ENCODE measurements at regions not wholly inside any gene's neighbourhood (a gene's known extent, or its start where the extent isn't known, plus 50 kb on each side); places are given as distances from the start of the nearest gene placed in this dataset.

DNA sequence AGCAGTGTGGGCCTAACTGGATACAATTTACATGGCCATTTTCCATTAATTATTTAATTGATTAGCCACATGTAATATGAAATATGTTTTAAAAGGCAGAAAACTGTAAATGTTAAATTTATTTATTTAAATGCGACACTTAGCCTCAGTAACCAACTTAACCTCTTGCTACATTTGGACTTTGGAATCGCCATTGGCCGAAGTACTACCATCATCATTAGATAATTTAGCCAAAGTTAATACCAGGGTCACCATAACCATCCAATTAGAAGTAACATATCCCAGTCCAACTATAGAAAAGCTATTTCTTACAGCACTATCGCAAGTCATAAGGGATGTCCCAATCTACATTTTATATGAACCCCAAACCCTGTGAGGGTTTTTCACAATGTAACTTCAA lies 558.6 kb upstream of the IGFBP3 start:
- Histone ChIP-seq H3K4me1 (ENCODE audit: insufficient read depth) (no peaks in the 10 kb centered on the region), H3F3A (ENCODE audit: insufficient read depth) (peaks cover 3% of the 10 kb centered on the region; the same call in 1 of the 2 replicates), H3K27me3 (replicated peaks; ENCODE audit: insufficient read depth) (no peaks in the 10 kb centered on the region), H2AFZ (no peak overlapping the region), H3K9me3 (ENCODE audit: low read depth) (no peaks in the 10 kb centered on the region), H4K20me1 (ENCODE audit: insufficient read depth) (no peaks in the 10 kb centered on the region), H3K27ac (no peak overlapping the region), H3K9me2 (ENCODE audit: insufficient read depth) (no peaks in the 10 kb centered on the region), H3K79me2 (ENCODE audit: insufficient read depth) (no peaks in the 10 kb centered on the region), H3K4me3 (no peak overlapping the region), H3K9ac (no peak overlapping the region), H3K36me3 (ENCODE audit: low read depth) (no peaks in the 10 kb centered on the region), H3K4me2 (ENCODE audit: unreplicated experiment) (no peak overlapping the region)
- WGBS, 2 experiments (ENCODE audit: low coverage in 1 of 2, low lambda C conversion rate in 2 of 2, missing lambda C conversion rate in 2 of 2), result 95 to 96% methylated on average over 4 of the region's 4 CpGs
- TF ChIP-seq EZH2phosphoT487 (IDR thresholded peaks at IDR 0.05; ENCODE audit: insufficient read depth, low read depth) (no peak), EZH2 (IDR thresholded peaks at IDR 0.05; ENCODE audit: insufficient read depth, poor library complexity, severe bottlenecking) (no peak)
- in situ Hi-C loops (cut with MboI), result no loop called here
- DNase-seq, result no peak

DNA sequence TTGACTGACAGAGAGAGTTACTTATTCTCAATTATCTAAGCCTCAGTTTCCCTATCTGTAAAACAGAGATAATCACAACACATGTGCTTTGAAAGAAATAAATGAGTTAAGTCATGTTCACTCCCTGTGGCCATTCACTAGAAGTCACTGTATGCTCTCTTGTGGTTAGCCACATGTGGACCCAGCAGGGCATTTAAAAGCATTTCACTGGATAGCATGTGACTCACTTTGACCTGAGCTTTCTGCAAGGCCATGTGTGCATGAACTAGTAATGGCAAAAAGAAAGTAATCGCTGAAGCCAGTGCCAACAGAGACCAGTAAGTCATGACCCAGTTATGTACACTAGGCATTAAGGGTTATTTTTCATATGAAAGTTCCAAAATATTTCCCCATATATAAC lies 557.0 kb upstream of the IGFBP3 start:
- Histone ChIP-seq H2AFZ (no peak overlapping the region), H3K9me3 (ENCODE audit: low read depth) (peaks cover 4% of the 10 kb centered on the region), H3K4me2 (ENCODE audit: unreplicated experiment) (no peak overlapping the region), H3F3A (ENCODE audit: insufficient read depth) (no peaks in the 10 kb centered on the region), H3K9me2 (ENCODE audit: insufficient read depth) (no peaks in the 10 kb centered on the region), H3K4me1 (ENCODE audit: insufficient read depth) (no peaks in the 10 kb centered on the region), H4K20me1 (ENCODE audit: insufficient read depth) (no peaks in the 10 kb centered on the region), H3K4me3 (no peak overlapping the region), H3K9ac (no peak overlapping the region), H3K36me3 (ENCODE audit: low read depth) (no peaks in the 10 kb centered on the region), H3K79me2 (ENCODE audit: insufficient read depth) (no peaks in the 10 kb centered on the region), H3K27ac (no peak overlapping the region), H3K27me3 (replicated peaks; ENCODE audit: insufficient read depth) (no peaks in the 10 kb centered on the region)
- in situ Hi-C loops (cut with MboI), result no loop called here
- no peak for TF ChIP-seq EZH2 (IDR thresholded peaks at IDR 0.05; ENCODE audit: insufficient read depth, poor library complexity, severe bottlenecking)
- TF ChIP-seq EZH2phosphoT487 (IDR thresholded peaks at IDR 0.05; ENCODE audit: insufficient read depth, low read depth), result no peak
- peak; percentile 55 for DNase-seq
- 80 to 100% methylated on average over 1 of the region's 1 CpG for WGBS, 2 experiments (ENCODE audit: low coverage in 1 of 2, low lambda C conversion rate in 2 of 2, missing lambda C conversion rate in 2 of 2)

- 30 to 42% methylated on average over 5 to 6 of the region's 6 CpGs for WGBS, 2 experiments (ENCODE audit: low coverage in 1 of 2, low lambda C conversion rate in 2 of 2, missing lambda C conversion rate in 2 of 2)
- Histone ChIP-seq H3K9me3 (ENCODE audit: low read depth) (peaks cover 6% of the 10 kb centered on the region), H2AFZ (no peak overlapping the region), H3K9me2 (ENCODE audit: insufficient read depth) (no peaks in the 10 kb centered on the region), H3K4me3 (no peak overlapping the region), H3K79me2 (ENCODE audit: insufficient read depth) (no peaks in the 10 kb centered on the region), H3K27me3 (replicated peaks; ENCODE audit: insufficient read depth) (no peaks in the 10 kb centered on the region), H3K9ac (no peak overlapping the region), H3K4me1 (ENCODE audit: insufficient read depth) (no peaks in the 10 kb centered on the region), H3K4me2 (ENCODE audit: unreplicated experiment) (no peak overlapping the region), H3F3A (ENCODE audit: insufficient read depth) (no peaks in the 10 kb centered on the region), H4K20me1 (ENCODE audit: insufficient read depth) (no peaks in the 10 kb centered on the region), H3K36me3 (ENCODE audit: low read depth) (no peaks in the 10 kb centered on the region), H3K27ac (no peak overlapping the region)
- TF ChIP-seq EZH2 (IDR thresholded peaks at IDR 0.05; ENCODE audit: insufficient read depth, poor library complexity, severe bottlenecking) (no peak), EZH2phosphoT487 (IDR thresholded peaks at IDR 0.05; ENCODE audit: insufficient read depth, low read depth) (no peak)
- in situ Hi-C loops (cut with MboI), result no loop called here
- DNase-seq, result peak; percentile 40
These were observed 547.8 kb upstream of the IGFBP3 start for GRCh38 chr7:46468753-46469356.

GRCh38 chr7:46463170-46463569 lies 542.1 kb upstream of the IGFBP3 start:
- H3K9ac ChIP-seq, result no peak overlapping the region
- H3K4me2 ChIP-seq (ENCODE audit: unreplicated experiment), result no peak overlapping the region
- H3K9me2 ChIP-seq (ENCODE audit: insufficient read depth), result no peaks in the 10 kb centered on the region
- no peaks in the 10 kb centered on the region for H3K27me3 ChIP-seq (replicated peaks; ENCODE audit: insufficient read depth)
- no peak overlapping the region for H3K4me3 ChIP-seq
- no peak overlapping the region for H3K27ac ChIP-seq
- H3K36me3 ChIP-seq (ENCODE audit: low read depth), result no peaks in the 10 kb centered on the region
- H3F3A ChIP-seq (ENCODE audit: insufficient read depth), result no peaks in the 10 kb centered on the region
- DNase-seq, result no peak
- TF ChIP-seq EZH2 (IDR thresholded peaks at IDR 0.05; ENCODE audit: insufficient read depth, poor library complexity, severe bottlenecking), result no peak
- TF ChIP-seq EZH2phosphoT487 (IDR thresholded peaks at IDR 0.05; ENCODE audit: insufficient read depth, low read depth), result no peak
- in situ Hi-C loops (cut with MboI), result no loop called here
- H3K79me2 ChIP-seq (ENCODE audit: insufficient read depth), result no peaks in the 10 kb centered on the region
- H3K4me1 ChIP-seq (ENCODE audit: insufficient read depth), result no peaks in the 10 kb centered on the region
- H2AFZ ChIP-seq, result no peak overlapping the region
- no peaks in the 10 kb centered on the region for H3K9me3 ChIP-seq (ENCODE audit: low read depth)
- H4K20me1 ChIP-seq (ENCODE audit: insufficient read depth), result no peaks in the 10 kb centered on the region

DNA sequence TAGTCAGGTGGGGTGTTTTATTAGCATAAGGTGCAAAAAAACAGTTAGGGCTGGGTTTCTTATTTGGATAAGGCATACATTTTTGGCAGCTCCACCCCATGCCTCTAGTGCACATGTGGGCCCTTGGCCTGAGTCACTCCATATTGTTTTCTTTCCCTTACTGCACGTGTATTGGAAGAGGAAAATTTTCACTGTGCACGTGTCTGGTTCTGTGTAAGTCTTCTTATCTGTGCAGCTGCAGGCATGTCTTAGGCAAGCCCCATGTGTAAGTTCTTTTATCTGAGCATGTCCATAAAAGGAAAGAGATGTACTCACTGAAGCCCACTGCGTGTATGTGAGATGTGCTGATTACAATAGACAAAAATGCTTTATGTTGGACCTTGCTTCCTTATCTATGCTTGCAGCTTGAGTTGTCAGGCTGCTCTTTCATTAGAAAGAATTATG lies 540.3 kb upstream of the IGFBP3 start:
- WGBS, 2 experiments (ENCODE audit: low coverage in 1 of 2, low lambda C conversion rate in 2 of 2, missing lambda C conversion rate in 2 of 2), result 42 to 55% methylated on average over 3 of the region's 3 CpGs
- Histone ChIP-seq H3K27ac (no peak overlapping the region), H3K4me2 (ENCODE audit: unreplicated experiment) (no peak overlapping the region), H4K20me1 (ENCODE audit: insufficient read depth) (no peaks in the 10 kb centered on the region), H3K4me1 (ENCODE audit: insufficient read depth) (peaks cover 11% of the 10 kb centered on the region), H3K79me2 (ENCODE audit: insufficient read depth) (no peaks in the 10 kb centered on the region), H3K9ac (no peak overlapping the region), H3F3A (ENCODE audit: insufficient read depth) (no peaks in the 10 kb centered on the region), H3K36me3 (ENCODE audit: low read depth) (no peaks in the 10 kb centered on the region), H3K9me3 (ENCODE audit: low read depth) (no peaks in the 10 kb centered on the region), H3K4me3 (no peak overlapping the region), H3K9me2 (ENCODE audit: insufficient read depth) (no peaks in the 10 kb centered on the region), H3K27me3 (replicated peaks; ENCODE audit: insufficient read depth) (no peaks in the 10 kb centered on the region), H2AFZ (no peak overlapping the region)
- in situ Hi-C loops (cut with MboI), result no loop called here
- DNase-seq, result no peak
- TF ChIP-seq EZH2 (IDR thresholded peaks at IDR 0.05; ENCODE audit: insufficient read depth, poor library complexity, severe bottlenecking) (no peak), EZH2phosphoT487 (IDR thresholded peaks at IDR 0.05; ENCODE audit: insufficient read depth, low read depth) (no peak)

Measured in GM23248 (cell line).